Activated effector memory CD4-positive, alpha-beta T cell treated with anti-CD3 and anti-CD28 coated beads, Interleukin-2, amount 50 U/mL, for 16 hours (primary cell): ENCODE measurements at regions not wholly inside any gene's neighbourhood (a gene's known extent, or its start where the extent isn't known, plus 50 kb on each side); places are given as distances from the start of the nearest gene placed in this dataset.
"Not testable (repeated sequence)": the region's sequence is repeated elsewhere in the genome, so short reads cannot be mapped to it uniquely, and the experiment has no call there.

Experiments used
- DNase-seq: peaks from one replicate; pipeline ENCODE4 v3.0.0-alpha.2; 2020

DNA sequence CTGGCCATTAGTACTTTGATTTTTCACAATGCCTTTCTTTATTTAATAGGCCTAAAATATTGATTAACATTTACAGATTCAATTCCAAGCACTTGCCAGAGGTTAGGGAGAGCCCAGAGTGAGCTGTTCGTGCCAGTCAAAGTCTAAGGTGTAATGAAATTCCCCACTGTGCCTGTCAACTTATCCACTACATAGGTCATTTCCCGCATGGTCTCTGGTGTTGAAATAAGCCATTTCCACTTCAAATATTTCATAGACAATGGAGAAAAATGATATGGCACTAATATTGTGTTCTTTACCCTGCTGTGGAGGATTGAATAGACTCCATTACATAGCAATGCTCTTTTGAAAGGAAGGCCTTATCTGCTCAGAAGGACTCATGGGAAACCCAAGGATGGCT lies 978.1 kb upstream of the CELF2 start:
- DNase-seq, result no peak

DNA sequence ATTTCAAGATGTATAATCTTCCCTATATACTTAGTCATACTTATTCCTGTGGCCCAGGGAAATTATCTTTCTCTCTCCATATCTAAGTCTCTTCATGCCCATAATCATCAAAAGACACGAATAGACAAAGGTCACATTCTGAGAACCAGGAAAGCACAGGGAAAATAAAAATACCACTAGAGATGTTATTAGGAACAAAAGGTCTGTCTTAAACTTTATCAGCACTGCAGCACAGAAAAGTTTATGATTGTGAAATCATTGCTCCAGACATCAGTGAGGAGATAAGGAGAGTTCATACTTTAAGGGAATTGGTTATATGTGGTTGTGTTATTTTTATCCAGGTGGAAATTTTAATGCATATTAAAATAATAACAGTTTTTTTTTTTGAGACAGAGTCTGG lies 974.6 kb upstream of the CELF2 start:
- no peak for DNase-seq

DNA sequence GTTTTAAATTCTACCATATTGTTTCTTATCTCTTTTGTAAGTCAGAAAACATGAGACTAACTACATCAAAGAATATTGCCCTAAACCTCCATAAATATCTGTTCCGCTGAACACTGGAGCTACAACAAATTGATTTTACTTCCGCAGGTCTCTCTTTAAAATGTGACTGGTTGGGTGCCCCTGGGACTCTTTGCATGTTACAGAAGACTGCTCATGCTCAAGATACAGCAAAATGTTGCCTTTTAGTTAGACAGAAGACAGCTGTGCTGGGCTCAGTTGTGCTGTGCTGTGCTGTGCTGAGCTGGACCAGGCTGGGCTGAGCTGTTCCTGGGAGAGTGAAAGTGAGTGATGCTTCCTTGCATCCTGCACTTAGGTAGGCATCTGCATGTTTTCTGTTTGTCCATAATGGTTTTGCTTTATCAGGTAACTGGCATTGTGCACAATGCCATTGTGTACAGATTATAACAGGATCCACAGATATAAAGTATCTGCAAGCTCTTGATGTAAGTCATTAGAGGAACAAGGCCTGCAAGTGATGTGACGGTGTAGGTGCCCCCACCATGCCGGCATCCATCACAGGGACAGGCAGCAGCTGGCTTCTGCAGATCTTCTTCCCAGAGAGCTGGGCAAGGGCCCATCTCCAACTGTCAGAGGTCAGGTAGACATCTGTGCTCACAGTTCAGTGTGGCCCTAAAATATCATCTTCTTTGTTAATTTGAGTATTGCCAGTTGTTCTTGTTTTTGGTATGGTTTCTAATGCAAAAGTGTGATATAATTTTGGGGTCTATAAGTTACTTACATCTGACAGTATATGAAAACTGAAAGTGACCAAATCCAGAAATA lies 972.5 kb upstream of the CELF2 start:
- no peak for DNase-seq

DNA sequence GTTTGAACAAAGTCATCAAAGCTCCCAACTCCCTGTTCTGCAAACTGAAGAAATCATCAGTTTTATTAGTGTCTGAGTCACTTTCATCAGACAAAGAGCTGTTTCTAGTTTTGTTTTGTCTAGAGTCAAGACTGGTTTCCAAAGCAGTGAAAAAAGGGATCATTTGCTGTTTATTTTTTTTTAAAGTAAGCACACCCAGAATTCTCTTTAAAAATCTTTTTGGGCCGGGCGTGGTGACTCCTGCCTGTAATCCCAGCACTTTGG lies 972.0 kb upstream of the CELF2 start:
- no peak for DNase-seq

DNA sequence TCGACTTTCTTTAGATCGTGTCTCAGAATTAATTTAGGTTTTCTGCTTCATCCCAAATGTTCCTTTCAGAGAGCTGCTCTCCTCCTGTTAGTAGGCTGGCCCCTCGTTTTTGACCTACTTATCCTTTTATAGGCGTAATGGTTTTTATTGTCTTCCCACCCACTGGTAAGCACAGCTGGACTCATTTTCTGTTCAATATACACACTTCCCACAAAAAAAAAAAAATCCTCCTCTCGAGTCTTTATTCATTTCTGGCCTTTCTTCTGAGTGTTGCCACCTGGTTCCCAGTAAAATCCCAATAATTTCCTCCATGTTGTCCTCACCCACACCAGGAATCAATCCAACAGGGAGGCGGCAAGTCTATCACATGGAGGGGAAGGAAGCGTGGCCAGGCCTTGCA lies 970.2 kb upstream of the CELF2 start:
- no peak for DNase-seq

DNA sequence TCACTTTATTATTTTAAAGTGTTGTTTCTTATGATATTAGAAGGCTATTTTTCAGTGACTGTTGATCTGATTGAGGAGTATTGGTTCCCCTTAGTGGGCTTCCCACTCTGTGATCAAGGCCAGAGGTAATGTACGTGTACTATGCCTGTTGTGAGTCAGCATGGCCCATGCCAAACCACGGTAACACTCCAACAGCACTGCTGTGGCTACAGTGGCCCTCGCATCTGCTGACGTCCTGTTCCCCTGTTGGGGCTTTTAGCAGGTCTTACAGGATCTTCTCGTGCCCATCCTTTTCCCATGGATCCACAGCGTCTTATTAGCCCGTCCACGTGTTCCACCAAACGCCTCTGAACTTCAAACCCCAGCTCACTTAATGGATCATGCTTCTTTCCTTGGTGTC lies 964.6 kb upstream of the CELF2 start:
- DNase-seq, result no peak

DNA sequence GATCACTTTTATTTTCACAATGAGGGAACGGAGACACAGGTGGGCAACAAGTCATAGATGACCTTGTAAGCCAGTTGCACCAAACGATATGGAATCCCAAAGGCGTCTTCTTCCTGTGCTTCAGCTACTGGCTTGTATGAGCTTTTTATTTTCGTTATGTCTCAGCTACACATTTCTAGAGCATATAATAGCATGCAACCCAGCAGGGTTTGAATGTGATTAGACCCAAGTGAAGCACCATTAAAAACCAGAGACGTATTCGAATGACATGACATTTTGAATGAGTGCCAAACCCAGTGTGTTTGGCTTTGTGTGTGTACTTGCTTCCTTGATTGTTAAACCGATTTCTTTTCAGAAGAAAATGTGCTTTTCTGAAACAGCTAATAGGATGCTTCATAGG lies 963.2 kb upstream of the CELF2 start:
- DNase-seq, result no peak

DNA sequence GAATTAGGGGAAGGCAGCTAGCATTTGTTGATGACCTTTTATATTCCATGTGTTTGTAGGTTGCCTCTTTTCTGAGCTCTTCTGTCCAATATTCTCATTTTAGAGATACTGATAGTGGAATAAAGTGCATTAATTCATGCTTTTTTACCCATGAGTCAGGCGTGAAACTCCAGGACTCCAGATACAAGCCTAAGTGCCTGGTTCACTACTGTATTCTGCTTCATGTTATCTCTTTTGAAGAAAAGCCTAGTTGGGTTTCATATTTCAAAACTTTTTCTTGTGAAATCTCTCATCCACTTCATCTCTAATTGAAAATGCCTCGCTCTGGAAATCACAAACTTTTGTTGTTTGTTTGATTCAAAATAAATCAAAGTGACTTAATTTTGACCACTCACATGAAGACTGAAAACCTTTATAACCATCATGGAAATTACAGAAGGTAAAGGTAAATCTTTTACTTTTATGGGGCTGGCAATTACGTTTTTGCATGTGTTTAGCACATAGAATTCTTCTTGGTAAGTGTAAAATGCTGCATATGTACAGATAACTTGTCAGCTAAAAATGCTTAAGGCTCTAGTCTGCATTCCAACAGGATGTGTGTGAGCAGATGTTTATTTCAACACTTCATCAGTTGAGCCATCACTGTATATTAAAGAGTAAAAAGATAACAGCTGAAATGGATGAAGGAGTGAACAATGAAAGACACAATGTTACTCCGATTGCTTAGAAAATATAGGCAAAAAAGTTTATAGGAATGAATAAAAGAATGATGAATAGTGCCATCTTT lies 961.8 kb upstream of the CELF2 start:
- no peak for DNase-seq

DNA sequence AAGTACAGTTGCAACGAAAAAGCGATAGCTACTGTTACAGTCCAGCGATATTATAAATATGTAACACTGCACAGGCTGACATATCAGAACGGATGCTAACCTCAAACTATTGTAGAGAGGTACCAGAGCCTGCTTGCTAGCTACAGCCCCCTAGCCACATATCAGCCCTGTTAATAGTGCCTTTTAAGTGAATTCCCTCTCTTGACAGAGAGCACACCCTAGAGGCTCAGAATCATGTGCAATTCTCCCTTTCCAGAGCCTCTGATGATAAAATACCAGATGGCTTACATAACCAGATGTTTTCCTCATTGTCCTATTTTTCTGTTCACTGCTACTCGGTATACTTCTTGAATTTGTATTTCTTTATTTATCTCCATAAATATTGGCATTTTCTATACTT lies 960.7 kb upstream of the CELF2 start:
- no peak for DNase-seq

DNA sequence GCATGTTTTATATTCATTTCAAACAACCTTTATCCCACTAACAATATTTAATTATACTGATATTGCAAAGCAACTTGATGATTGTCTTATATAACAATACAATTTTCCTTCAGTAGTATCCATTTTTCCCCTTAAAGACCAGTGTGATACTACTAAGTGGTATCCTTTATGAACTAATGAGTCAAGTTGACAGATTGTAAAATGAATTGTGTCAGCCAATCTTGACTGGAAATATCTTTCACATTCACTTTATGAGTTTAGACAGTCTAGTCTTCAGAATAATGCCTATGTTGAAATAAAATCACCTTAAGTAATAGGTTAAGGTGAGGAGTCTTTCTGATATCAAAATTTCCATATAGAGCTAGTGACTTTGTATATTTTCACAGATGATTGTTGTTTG lies 950.0 kb upstream of the CELF2 start:
- DNase-seq, result no peak

DNA sequence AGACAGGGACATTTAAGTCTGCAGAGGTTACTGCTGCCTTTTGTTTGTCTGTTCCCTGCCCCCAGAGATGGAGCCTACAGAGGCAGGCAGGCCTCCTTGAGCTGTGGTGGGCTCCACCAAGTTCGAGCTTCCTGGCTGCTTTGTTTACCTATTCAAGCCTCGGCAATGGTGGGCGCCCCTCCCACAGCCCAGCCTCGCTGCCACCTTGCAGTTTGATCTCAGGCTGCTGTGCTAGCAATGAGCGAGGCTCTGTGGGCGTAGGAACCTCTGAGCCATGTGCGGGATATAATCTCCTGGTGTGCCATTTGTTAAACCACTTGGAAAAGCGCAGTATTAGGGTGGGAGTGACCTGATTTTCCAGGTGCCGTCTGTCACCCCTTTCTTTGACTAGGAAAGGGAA lies 942.8 kb upstream of the CELF2 start:
- DNase-seq, result not testable (repeated sequence)

DNA sequence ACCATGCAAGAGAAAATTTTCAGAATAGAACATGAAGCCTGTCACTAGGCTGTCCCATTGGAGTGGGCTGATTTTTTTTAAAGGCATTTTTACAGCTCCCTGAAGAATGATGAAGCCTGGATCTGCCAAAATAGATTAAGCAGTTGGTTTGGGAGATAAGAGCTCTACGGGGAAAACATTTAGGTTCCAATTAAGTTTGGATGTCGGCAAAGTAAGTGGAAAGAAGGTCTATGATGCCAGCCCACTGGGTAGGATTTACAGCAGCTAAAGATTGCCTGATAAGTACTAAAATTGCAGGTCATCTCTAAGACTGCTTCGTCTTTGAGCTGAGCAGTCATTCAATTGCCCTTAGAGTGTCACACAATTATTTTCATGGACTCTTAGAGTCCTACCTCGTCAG lies 939.2 kb upstream of the CELF2 start:
- no peak for DNase-seq

DNA sequence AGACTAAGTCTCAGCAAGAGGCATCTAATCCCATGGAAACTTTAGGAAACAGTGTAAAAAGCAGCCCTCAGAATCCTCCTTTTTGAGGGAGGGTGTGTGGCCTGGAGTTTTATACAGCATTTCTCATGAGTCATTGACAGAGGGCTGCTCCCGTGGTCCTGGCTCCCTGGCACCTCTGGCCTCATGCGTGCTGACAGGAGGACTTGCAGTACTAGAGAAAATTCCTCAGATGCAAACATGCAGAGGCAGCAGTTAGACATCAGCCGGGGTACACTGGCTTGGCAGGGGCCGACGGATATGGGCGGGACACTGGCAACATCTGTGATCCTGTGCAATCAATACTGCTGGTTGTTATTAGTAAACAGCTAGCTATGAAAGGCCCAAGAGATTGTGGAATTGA lies 925.1 kb upstream of the CELF2 start:
- no peak for DNase-seq

DNA sequence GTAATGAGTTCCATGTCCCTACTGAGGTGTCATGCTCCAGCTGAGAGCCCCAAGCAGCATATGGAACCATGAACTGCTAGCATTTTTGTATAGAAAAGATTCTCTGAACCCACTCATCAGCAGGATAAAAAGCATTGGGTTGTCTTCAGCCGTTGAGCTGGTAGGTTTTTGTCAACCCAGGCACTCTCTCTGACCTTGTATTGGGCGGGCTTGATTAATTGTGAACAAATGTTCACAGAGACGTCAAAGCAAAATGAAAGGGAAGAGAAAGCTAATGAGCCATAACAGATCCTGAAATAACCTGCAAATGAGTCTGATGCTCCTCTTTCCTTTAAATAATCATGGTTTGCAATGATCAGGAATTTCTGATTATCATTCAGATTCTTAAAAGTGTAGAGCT lies 924.7 kb upstream of the CELF2 start:
- DNase-seq, result no peak

DNA sequence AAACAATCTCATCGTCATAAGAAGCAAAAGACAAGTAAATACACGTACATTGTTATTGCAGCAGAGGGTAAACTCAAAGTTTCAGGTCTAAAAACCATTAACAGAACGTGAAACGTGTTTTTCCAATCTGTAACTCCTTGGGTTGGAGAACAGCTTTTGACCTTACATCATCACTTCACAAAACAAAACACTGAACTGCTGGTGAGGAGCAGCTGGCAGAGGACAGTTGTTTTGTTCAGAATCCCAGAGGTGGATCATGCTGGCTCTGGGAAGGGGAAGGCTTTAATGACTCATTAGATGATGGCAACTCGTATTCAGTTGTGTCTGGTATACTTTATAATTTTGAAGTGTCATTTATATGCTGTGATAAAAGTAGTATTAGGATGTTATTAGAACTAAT lies 923.0 kb upstream of the CELF2 start:
- DNase-seq, result no peak

DNA sequence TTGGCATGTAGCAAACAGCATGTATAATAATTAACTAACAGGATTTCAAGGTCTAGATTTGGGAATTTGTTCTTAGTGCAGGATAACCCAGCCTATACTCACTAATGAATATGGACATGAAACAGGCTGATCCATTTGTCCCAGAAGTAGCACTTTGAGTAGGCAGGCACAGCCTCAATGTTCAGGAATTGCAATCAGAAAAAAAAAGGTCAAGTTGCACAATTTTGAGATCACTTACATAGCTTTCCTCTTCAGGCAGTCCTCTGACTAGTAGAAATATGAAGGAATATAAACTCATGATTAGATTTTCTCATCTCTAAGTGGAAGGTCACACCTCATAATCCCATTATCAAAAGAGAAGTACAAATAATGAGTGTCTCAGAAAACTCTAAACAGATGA lies 921.4 kb upstream of the CELF2 start:
- DNase-seq, result no peak

DNA sequence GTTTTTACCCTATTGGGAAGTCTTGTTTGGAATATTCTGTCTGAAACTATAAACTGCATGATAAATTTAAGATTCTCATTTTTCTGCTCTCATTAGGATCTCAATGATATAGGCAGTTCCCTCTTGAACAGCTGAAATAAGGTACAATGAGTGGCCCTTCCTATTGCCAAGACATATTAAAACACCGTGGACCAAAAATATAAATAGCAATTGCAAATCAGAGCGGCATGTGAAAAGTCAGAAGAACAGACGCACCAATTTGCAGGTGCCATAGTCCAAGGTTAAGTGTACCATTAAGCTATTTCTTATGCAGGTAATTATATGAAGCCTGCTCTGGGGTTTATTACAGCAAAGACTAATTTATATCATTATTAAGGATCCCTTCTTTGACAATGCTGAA lies 920.8 kb upstream of the CELF2 start:
- no peak for DNase-seq

DNA sequence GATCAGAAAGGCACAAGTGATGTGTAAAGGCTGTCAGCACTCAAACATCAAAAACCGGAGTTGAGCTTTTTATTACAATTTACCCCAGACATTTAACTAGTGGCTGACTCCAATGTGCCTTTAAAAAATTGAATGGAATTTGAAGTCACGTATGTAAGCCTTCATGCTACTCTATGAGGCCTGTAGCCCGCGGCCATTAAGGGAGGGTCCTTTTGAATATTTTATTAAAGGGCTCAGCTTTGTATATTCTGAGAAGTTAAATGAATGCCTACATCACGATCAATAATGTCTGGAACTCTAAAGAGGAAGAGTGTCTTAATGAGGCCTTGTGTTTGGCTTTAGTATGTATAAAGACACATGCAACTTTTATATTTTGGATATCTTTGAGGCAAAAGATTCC lies 916.6 kb upstream of the CELF2 start:
- no peak for DNase-seq

DNA sequence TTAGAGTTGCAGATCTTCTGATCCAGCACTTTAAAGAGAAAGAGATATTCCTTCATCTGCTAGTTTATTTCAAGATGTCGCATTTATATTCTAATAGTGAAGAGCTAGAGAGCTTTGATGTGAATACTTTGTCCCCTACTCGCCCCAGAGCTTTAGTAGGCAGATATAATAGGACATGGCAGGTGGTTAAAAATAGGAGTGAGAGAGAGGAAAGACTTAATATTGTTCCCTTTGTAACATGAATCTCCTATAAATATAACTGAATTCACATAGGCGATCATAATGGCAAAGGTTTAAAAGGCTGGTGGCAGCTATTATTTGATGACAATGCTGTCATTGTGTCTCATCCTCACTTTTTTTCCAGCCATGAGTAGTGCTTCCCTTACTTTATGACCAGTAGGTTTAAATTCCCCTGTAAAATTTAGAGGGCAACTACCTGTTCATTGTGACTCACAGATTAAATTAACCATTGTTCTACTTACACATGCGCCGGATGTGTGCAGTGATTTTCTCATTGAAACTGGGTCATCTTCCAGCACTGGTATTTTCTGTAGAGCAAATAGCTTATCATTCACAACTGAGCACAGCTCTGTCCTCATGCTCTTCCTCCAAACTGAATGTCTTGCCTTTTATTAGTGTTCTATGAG lies 906.7 kb upstream of the CELF2 start:
- DNase-seq, result no peak

DNA sequence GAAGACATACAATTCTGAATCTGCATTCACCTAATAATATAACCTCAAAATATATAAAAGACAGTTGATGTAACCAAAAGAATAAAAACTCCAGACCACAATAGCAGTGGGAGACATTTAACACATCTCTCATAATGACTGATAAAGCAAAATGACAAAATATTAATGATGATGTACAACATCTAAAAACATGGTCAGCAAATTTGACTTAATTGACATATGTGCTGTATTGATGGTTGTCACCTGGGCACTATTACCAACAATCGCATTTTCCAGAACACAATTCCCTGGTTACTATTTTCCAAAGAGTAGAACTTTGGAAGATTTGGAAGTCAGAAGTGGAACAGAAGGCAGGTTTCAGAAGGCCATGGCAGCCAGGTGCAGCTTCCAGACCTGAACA lies 899.5 kb upstream of the CELF2 start:
- no peak for DNase-seq

DNA sequence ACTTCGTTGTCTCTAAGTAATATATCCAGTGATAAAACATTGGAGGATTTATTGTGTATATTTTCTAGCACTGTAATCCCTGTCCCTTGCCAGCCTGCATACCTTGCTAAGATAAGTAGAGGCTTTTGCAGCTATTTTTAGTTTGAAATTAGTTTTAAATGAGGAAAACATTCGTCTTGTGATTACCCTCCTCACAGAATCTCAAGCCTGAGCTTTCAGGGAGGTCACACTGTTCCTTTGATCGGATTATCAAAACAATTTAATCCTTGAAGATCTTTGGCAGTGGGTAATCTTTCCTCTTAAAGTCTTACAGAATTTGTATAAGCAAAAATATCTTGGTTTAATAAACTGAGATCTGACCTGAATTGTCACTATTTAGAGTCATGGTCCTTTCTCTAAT lies 897.0 kb upstream of the CELF2 start:
- DNase-seq, result no peak

DNA sequence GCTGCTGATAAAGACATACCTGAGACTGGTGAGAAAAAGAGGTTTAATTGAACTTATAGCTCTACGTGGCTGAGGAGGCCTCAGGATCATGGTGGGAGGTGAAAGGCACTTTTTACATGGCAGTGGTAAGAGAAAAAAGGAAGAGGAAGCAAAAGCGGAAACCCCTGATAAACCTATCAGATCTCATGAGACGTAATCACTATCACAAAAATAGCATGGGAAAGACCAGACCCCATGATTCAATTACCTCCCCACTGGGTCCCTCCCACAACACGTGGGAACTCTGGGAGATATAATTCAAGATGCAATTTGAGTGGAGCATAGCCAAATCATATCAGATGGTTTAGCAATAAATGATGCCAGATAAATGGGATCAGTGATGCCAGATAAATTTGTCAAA lies 892.0 kb upstream of the CELF2 start:
- no peak for DNase-seq

DNA sequence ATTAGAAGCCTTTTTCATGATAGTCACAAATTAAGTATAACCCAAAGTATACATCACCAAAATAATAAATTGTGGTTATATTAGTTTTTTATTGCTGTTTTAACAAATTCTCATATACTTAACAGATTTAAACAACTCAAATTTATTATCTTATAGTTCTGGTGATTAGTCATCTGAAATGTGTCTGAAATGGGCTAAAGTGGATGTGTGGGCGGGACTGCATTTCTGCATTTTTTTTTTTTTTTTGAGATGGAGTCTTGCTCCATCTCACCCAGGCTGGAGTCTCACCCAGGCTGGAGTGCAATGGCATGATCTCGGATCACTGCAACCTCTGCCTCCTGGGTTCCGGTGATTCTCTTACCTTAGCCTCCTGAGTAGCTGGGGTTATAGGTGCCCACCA lies 891.5 kb upstream of the CELF2 start:
- no peak for DNase-seq

DNA sequence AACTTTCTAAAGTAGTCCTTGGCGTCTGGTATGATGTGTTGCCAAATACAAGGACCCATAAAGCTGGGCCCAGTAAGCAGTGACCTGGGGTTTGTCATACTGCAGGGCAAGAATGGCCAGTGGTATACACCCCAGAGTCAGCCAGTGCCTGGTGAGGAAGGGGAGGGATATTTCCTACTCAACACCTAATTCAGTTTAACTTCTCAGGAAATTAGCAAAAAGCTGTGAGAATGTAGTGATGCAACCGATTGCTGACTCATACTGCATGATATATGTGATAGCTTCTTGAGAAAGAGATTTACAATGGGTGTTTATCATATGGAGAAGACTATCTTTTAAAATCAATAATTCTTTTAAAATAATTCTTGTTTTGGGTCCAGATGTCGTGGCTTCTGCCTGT lies 889.3 kb upstream of the CELF2 start:
- no peak for DNase-seq
